Fibroblast of villous mesenchyme (primary cell): ENCODE measurements at regions not wholly inside any gene's neighbourhood (a gene's known extent, or its start where the extent isn't known, plus 50 kb on each side); places are given as distances from the start of the nearest gene placed in this dataset.
"Not testable (repeated sequence)": the region's sequence is repeated elsewhere in the genome, so short reads cannot be mapped to it uniquely, and the experiment has no call there.

Source experiments
- DNase-seq: peaks from one replicate; pipeline ENCODE4 v3.0.0-alpha.2; 2010; ENCODE audit warnings: low read depth
- H3K4me3 ChIP-seq: 2 replicates; pipeline ENCODE4 v1.5.1; 2011; ENCODE audit warnings: low read depth, mild to moderate bottlenecking, low read length
- TF ChIP-seq, protein P1 (sequence below): IDR thresholded peaks from 2 replicates; pipeline ENCODE4 v1.5.1; 2012; ENCODE audit warnings: low read depth, mild to moderate bottlenecking, low read length; ENCODE audit not compliant: insufficient read depth

DNA sequence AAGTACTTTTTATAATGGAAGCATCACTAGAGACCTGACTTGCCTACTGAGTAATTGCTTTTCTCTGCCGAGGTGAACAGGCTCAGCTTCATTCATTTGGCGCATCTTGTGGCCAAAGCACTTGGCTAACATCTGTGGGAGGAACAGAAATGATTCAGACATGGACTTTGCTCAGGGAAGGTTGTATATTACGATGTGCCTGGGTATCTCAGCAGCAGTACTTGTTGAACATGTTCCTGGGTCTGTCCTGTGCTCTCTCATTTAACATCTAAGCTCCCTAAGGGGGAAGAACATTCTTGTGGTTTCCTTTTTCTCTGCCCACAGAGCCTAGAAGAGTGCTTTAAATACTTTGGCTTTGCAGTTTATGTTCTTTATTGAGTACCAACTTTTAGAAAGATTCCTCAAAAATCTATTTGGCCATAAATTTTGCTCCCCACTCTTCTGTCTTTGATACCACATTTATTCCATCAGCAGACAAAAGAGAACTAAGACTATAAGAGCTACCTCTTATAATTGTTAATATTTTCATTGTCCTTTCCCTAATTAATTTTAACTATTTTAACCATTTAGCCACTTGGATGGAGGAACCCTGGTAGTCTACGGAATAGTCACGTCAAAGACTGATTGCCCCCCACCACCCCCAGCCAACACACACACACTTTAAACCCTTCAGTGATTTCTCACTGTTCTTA, 101.2 kb upstream of the EGLN3 start:
- H3K4me3 ChIP-seq, result no peak overlapping the region
- peak; percentile 83 for DNase-seq
- TF ChIP-seq, protein P1, sequence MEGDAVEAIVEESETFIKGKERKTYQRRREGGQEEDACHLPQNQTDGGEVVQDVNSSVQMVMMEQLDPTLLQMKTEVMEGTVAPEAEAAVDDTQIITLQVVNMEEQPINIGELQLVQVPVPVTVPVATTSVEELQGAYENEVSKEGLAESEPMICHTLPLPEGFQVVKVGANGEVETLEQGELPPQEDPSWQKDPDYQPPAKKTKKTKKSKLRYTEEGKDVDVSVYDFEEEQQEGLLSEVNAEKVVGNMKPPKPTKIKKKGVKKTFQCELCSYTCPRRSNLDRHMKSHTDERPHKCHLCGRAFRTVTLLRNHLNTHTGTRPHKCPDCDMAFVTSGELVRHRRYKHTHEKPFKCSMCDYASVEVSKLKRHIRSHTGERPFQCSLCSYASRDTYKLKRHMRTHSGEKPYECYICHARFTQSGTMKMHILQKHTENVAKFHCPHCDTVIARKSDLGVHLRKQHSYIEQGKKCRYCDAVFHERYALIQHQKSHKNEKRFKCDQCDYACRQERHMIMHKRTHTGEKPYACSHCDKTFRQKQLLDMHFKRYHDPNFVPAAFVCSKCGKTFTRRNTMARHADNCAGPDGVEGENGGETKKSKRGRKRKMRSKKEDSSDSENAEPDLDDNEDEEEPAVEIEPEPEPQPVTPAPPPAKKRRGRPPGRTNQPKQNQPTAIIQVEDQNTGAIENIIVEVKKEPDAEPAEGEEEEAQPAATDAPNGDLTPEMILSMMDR, result no peak

DNA sequence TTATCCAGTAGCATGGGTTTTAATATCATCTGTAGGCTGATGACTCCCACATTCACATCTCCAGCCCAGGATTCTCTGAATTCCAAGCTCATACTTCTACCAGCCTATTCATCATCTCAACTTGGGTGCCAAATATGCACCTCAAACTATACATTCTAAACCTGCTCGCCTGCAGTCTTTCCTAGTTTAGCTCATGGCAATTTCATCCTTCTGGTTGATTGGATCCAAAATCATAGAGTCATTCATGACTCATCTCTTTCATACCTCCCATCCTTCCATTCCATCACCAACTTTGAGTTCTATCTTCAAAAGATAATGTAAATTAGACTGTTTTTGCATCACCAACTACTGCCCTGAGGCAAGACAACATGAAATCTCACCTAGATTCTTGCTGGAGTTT, 99.7 kb upstream of the EGLN3 start:
- TF ChIP-seq, protein P1, result no peak
- no peak for DNase-seq

DNA sequence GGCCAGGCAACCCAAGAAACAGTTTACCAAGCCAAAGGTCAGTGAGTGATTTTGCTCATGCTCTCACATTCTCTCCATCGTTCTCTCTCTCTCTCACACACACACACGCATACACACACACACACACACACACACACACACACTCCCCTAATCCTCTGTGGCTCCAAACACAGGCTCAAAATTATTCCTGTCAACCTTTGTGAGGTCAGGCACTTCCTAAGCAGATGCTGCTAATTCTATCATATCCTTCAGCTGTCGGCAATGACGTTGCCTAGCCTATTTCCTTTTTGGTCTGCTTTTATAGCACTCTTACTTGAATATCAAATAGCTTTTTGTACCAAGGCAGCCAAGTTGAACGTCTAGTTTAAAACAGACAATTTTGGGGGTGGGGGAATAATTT, 98.9 kb upstream of the EGLN3 start:
- DNase-seq, result no peak
- TF ChIP-seq, protein P1, result no peak
- H3K4me3 ChIP-seq, result no peak overlapping the region

More for the DNA sequence above, 99.7 kb upstream of the EGLN3 start:
- H3K4me3 ChIP-seq, result no peak overlapping the region

DNA sequence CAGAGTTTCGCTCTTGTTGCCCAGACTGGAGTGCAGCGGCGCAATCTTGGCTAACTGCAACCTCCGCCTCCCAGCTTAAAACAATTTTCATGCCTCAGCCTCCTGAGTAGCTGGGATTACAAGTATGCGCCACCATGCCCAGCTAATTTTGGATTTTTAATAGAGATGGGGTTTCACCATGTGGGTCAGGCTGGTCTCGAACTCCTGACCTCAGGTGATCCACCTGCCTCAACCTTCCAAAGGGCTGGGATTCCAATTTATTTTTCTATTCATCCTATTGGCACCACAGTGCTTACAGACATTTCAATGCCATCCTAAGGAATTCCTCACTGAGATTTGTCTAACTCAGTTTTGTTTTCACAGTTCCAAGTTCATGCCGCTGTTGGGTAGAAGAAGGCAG, 98.3 kb upstream of the EGLN3 start:
- DNase-seq, H3K4me3 ChIP-seq: not testable (repeated sequence)

DNA sequence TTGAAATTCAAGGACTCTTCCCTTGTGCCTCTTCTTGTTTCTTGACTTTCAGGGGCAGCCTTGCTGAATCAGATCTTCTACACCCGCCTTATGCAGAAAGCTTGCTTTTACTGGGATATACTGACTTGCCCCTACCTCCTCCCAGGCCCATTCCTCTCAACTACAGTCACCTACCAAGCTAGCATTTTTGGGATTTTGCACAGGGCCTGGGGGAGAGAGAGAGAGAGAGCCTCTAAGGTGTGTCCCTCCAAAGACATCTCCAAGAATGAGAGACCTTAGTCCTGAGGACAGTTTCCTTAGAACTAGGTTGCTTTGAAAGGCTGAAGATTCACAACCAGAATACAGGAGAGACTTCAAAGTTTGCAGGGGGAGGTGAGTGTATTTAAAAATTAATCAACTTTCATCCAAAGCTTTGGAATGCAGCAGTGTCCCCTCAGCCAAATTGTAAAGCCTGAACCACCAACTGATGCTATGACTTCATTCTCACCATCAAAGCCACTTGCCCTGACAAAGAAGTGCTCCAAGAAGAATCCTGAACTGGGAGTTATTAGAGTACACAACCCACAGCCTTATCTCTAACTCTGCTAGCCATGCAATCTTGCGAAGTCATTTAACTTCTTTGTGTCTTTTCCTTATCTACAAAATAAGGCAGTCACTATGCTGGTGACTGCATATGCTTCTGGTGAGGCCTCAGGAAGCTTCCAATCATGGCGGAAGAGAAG, 96.1 kb upstream of the EGLN3 start:
- TF ChIP-seq, protein P1, result no peak

DNA sequence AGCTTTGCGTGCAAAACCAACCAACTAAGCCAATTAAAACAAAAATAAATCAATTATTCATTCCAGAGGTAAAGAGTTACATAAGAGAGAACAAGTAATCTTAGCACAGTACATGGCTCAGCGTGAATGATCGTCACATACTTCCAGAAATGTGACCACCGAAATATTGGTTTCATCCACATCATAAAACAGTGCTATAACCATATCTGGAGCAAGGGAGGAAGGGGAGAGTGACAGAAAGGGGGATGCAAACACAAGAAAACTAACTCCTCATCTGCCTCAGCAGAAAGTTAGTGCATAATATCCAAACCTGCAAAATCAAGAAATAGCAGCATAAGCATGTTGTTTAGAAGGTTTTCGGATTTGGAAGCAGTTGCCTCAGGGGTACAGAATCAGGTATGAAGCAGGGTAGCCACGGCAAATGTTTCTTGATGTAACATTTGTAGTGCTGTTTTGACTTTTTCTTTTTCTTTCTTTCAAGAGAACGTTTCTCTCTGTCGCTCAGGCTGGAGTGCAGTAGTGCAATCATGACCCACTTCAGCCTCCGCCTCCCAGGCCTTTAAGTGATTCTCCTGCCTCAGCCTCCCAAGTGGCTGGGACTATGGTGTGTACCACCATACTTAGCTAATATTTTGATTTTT, 93.9 kb upstream of the EGLN3 start:
- no peak overlapping the region for H3K4me3 ChIP-seq
- TF ChIP-seq, protein P1, result no peak
- DNase-seq, result no peak

More for the DNA sequence above, 96.1 kb upstream of the EGLN3 start:
- no peak overlapping the region for H3K4me3 ChIP-seq
- no peak for DNase-seq

DNA sequence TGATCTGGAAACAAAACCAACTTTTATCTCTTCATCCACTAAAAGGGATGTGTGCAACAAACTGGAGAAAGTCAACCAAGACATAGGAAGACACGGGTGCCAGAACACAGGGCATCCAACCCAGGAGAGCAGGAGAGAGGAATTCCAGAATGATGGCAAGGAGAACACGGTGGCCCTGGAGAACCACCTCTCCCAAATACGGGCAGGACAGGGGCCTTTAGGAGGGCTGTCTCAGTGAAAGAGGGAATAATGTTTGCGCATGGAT, 93.4 kb upstream of the EGLN3 start:
- H3K4me3 ChIP-seq, result no peak overlapping the region
- TF ChIP-seq, protein P1, result no peak
- DNase-seq, result no peak
